ENCODE measurements at regions not wholly inside any gene's neighbourhood (a gene's known extent, or its start where the extent isn't known, plus 50 kb on each side); places are given as distances from the start of the nearest gene placed in this dataset.

GRCh38 chr2:172281648-172282570 lies 145.5 kb upstream of the ITGA6 start:
- H3K4me3 ChIP-seq (ENCODE audit: low read depth, low read length, poor library complexity, severe bottlenecking), result no peak overlapping the region
- no peaks in the 10 kb centered on the region for H4K20me1 ChIP-seq (ENCODE audit: insufficient read depth, low read length)
- no peaks in the 10 kb centered on the region for H3K9me3 ChIP-seq (ENCODE audit: low read length)
- peaks cover 4% of the 10 kb centered on the region for H3K4me1 ChIP-seq (ENCODE audit: insufficient read depth, low read length, poor library complexity, severe bottlenecking)
- no TSS peak for BruUV-seq (replicated peaks)
- no peak overlapping the region for H2AFZ ChIP-seq (ENCODE audit: low read length)
- no peaks in the 10 kb centered on the region for H3K36me3 ChIP-seq (ENCODE audit: insufficient read depth, low read length)
- H3K4me2 ChIP-seq (ENCODE audit: low read length), result no peak overlapping the region
- no peak for TF ChIP-seq CTCF (conservative IDR thresholded peaks at IDR 0.05; ENCODE audit: low read length)
- TF ChIP-seq EZH2phosphoT487 (IDR thresholded peaks at IDR 0.05; ENCODE audit: borderline replicate concordance, low read depth, low read length), result no peak
- no peak for DNase-seq (ENCODE audit: low spot score)
- no peak overlapping the region for H3K27ac ChIP-seq (ENCODE audit: low read depth, low read length, poor library complexity, severe bottlenecking)
- ChIA-PET CTCF (ENCODE audit: unreplicated experiment) (no interaction called here), POLR2A (interaction anchor here (0.5 kb wide), 1 partner anchor 1830 kb away, joined by 3 read pairs; no protein-coding TSS in a partner anchor)
- intact Hi-C loops (cut with micrococcal nuclease; ENCODE audit: unreplicated experiment), result no loop called here
- H3K79me2 ChIP-seq (ENCODE audit: insufficient read depth, low read depth, low read length), result no peaks in the 10 kb centered on the region
- no peaks in the 10 kb centered on the region for H3K9me2 ChIP-seq (ENCODE audit: insufficient read depth, low read length)

DNA sequence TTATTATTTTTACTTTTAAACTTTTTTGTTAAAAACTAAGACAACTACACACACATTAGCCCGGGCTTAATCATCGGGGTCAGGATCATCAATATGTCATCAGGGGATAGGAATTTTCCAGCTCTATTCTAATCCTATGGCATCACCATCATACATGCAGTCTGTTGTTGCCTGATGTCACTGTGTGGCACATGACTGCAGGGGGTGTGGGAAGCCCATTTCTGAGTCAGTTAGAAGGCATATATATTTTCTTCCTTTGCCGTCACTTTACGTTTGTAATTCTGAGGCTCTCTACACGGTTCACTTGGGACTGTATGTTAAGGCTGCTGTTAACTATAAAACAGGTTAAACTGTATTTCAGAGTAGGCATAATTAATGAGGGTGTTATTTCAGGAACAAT lies 144.4 kb upstream of the ITGA6 start:
- Histone ChIP-seq H3K9me2 (ENCODE audit: insufficient read depth, low read length) (no peaks in the 10 kb centered on the region), H3K4me3 (ENCODE audit: low read depth, low read length, poor library complexity, severe bottlenecking) (no peak overlapping the region), H3K79me2 (ENCODE audit: insufficient read depth, low read depth, low read length) (no peaks in the 10 kb centered on the region), H3K4me1 (ENCODE audit: insufficient read depth, low read length, poor library complexity, severe bottlenecking) (peaks cover 4% of the 10 kb centered on the region), H3K4me2 (ENCODE audit: low read length) (no peak overlapping the region), H3K27ac (ENCODE audit: low read depth, low read length, poor library complexity, severe bottlenecking) (no peak overlapping the region), H4K20me1 (ENCODE audit: insufficient read depth, low read length) (no peaks in the 10 kb centered on the region), H3K36me3 (ENCODE audit: insufficient read depth, low read length) (no peaks in the 10 kb centered on the region), H3K9me3 (ENCODE audit: low read length) (no peaks in the 10 kb centered on the region), H2AFZ (ENCODE audit: low read length) (no peak overlapping the region)
- DNase-seq (ENCODE audit: low spot score), result no peak
- ChIA-PET CTCF (ENCODE audit: unreplicated experiment) (no interaction called here), POLR2A (no interaction called here)
- no peak for TF ChIP-seq EZH2phosphoT487 (IDR thresholded peaks at IDR 0.05; ENCODE audit: borderline replicate concordance, low read depth, low read length)
- BruUV-seq (replicated peaks), result no TSS peak
- intact Hi-C loops (cut with micrococcal nuclease; ENCODE audit: unreplicated experiment), result no loop called here

DNA sequence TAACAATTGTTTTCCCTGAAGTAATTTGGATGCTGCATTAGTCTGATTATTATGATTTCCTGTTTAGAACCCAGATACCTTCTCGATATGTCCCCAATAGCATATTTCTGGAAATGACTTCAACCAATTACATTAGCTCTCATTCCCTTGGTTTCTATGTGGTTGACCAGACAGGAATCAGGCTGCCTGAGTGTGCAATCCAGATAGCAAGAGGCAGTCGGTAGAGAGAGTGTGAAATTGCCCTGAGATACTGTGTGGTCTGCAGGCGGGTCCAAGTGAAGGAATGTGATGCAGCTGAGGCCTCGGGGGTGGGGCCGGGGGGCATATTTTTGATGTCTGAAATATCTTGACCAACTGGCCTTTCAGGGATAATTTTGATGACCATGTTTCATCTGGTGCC lies 143.9 kb upstream of the ITGA6 start:
- POLR2A ChIA-PET, result no interaction called here
- CTCF ChIA-PET (ENCODE audit: unreplicated experiment), result no interaction called here
- no peak overlapping the region for H3K4me2 ChIP-seq (ENCODE audit: low read length)
- no peaks in the 10 kb centered on the region for H3K79me2 ChIP-seq (ENCODE audit: insufficient read depth, low read depth, low read length)
- H3K9me3 ChIP-seq (ENCODE audit: low read length), result no peaks in the 10 kb centered on the region
- TF ChIP-seq EZH2phosphoT487 (IDR thresholded peaks at IDR 0.05; ENCODE audit: borderline replicate concordance, low read depth, low read length) (no peak), CTCF (conservative IDR thresholded peaks at IDR 0.05; ENCODE audit: low read length) (no peak)
- H3K27ac ChIP-seq (ENCODE audit: low read depth, low read length, poor library complexity, severe bottlenecking), result no peak overlapping the region
- no peaks in the 10 kb centered on the region for H4K20me1 ChIP-seq (ENCODE audit: insufficient read depth, low read length)
- H2AFZ ChIP-seq (ENCODE audit: low read length), result no peak overlapping the region
- no TSS peak for BruUV-seq (replicated peaks)
- H3K36me3 ChIP-seq (ENCODE audit: insufficient read depth, low read length), result no peaks in the 10 kb centered on the region
- intact Hi-C loops (cut with micrococcal nuclease; ENCODE audit: unreplicated experiment), result no loop called here
- no peak for DNase-seq (ENCODE audit: low spot score)
- H3K4me3 ChIP-seq (ENCODE audit: low read depth, low read length, poor library complexity, severe bottlenecking), result no peak overlapping the region
- no peaks in the 10 kb centered on the region for H3K9me2 ChIP-seq (ENCODE audit: insufficient read depth, low read length)
- H3K4me1 ChIP-seq (ENCODE audit: insufficient read depth, low read length, poor library complexity, severe bottlenecking), result peaks cover 4% of the 10 kb centered on the region
